K562 (cell line): ENCODE measurements at regions not wholly inside any gene's neighbourhood (a gene's known extent, or its start where the extent isn't known, plus 50 kb on each side); places are given as distances from the start of the nearest gene placed in this dataset.

Experiments
- ATAC-seq: fragments of 200-7000 bp; cut with Tn5 transposase; 3 replicates; pipeline ENCODE4 v1.9.1; 2020; ENCODE audit warnings: moderate library complexity
- BruUV-seq: library from RNA; stranded (reverse); fragments of 400-500 nt; replicated peaks from 2 replicates; lab custom pipeline; 2021; lab: Mats Ljungman, UMichigan
- CTCF ChIA-PET: fragments of 300-600 bp; formaldehyde crosslinking; extraction: SDS; loops from one replicate; lab custom pipeline; 2021; ENCODE audit warnings: low intra/inter-chr PET ratio; lab: Yijun Ruan, JAX
- POLR2A ChIA-PET: fragments of 300-600, 350-650 bp; sonication (Branson Sonifier 250); formaldehyde crosslinking; extraction: SDS; loops from one replicate; lab custom pipeline; 2021; ENCODE audit warnings: antibody characterized with exemption, inconsistent platforms; lab: Yijun Ruan, JAX
- DNase-seq, 4 experiments: peaks; one replicate each; pipeline versions ENCODE4 v3.0.0 to v3.0.0-alpha.2; 2011 to 2018; ENCODE audit warnings: low spot score in 3 of 4, mixed read lengths in 3 of 4; ENCODE audit errors: extremely low read depth in 1 of 4
- FAIRE-seq: peaks from 2 replicates; lab custom pipeline; 2011; peaks lifted over from hg19 to GRCh38; lab: Jason Lieb, UNC
- H2AFZ ChIP-seq: 2 replicates; pipeline ENCODE4 v1.6.0; 2011; ENCODE audit warnings: low read depth, low read length, control low read depth, inconsistent platforms
- H3K27ac ChIP-seq: fragments of 200-600 bp; 3 replicates; pipeline ENCODE4 v1.8.0; 2011; ENCODE audit warnings: low read depth, mild to moderate bottlenecking, control low read depth, inconsistent platforms, low read length, moderate library complexity, mixed read lengths; ENCODE audit errors: extremely low read depth
- H3K27me3 ChIP-seq, 2 experiments: fragments of 300-600 bp in 1 of 2; 2 replicates in 1 of 2; 3 replicates in 1 of 2; pipeline versions ENCODE4 v1.6.0 to v1.8.0; 2011; ENCODE audit warnings: inconsistent platforms in 2 of 2, low read length in 2 of 2, mild to moderate bottlenecking in 1 of 2, mixed read lengths in 1 of 2, moderate library complexity in 1 of 2; ENCODE audit not compliant: control insufficient read depth in 2 of 2, insufficient read depth in 2 of 2
- H3K36me3 ChIP-seq: fragments of 300-600 bp; 3 replicates; pipeline ENCODE4 v1.8.0; 2011; ENCODE audit warnings: mild to moderate bottlenecking, low read length, inconsistent platforms; ENCODE audit not compliant: control insufficient read depth, insufficient read depth
- H3K4me1 ChIP-seq, 2 experiments: fragments of 200-600 bp in 1 of 2; replicated peaks in 1 of 2; 2 replicates in 1 of 2; 3 replicates in 1 of 2; pipeline versions ENCODE4 v1.5.1 to v1.8.0; 2011; ENCODE audit warnings: inconsistent platforms in 2 of 2, low read length in 2 of 2, mild to moderate bottlenecking in 1 of 2, mixed read lengths in 1 of 2, moderate library complexity in 1 of 2; ENCODE audit not compliant: control insufficient read depth in 2 of 2, insufficient read depth in 2 of 2
- H3K4me2 ChIP-seq: 2 replicates; pipeline ENCODE4 v1.6.1; 2011; ENCODE audit warnings: low read length, control low read depth, inconsistent platforms, mixed read lengths; ENCODE audit not compliant: insufficient read depth
- H3K4me3 ChIP-seq: fragments of 200-600 bp; sonication (generic), shearing (Covaris generic); 2 replicates; pipeline ENCODE4 v1.5.1; 2016; ENCODE audit warnings: control low read depth, inconsistent platforms
- H3K79me2 ChIP-seq: fragments of 200-600 bp; 3 replicates; pipeline ENCODE4 v1.8.0; 2011; ENCODE audit warnings: low read length, inconsistent platforms; ENCODE audit not compliant: control insufficient read depth, insufficient read depth
- H3K9ac ChIP-seq, 2 experiments: 2 replicates each; pipeline versions ENCODE4 v1.6.0 to v1.6.1; 2011; ENCODE audit warnings: low read depth in 2 of 2, low read length in 2 of 2, control low read depth in 1 of 2, inconsistent platforms in 1 of 2, mild to moderate bottlenecking in 1 of 2, mixed read lengths in 1 of 2; ENCODE audit not compliant: insufficient read depth in 1 of 2
- H3K9me1 ChIP-seq: one replicate; pipeline ENCODE4 v1.6.0; 2011; ENCODE audit warnings: inconsistent platforms, mild to moderate bottlenecking, low read length, moderate library complexity; ENCODE audit not compliant: control insufficient read depth, insufficient read depth
- H3K9me3 ChIP-seq: replicated peaks from 2 replicates; pipeline ENCODE4 v1.5.1; 2011; ENCODE audit warnings: low read depth, low read length, inconsistent platforms; ENCODE audit not compliant: control insufficient read depth, insufficient read depth
- H4K20me1 ChIP-seq: replicated peaks from 2 replicates; pipeline ENCODE4 v1.6.1; 2011; ENCODE audit warnings: low read length, inconsistent platforms, mixed read lengths; ENCODE audit not compliant: control insufficient read depth, insufficient read depth
- ATF1 ChIP-seq, 2 experiments: fragments of 450-650 bp in 1 of 2; IDR thresholded peaks; 2 replicates each; pipeline ENCODE4 v1.6.1; 2016; ENCODE audit warnings: missing compliant biosample characterization in 1 of 2, missing genetic modification characterization in 1 of 2
- BMI1 ChIP-seq: fragments of 150-350 bp; IDR thresholded peaks from 2 replicates; pipeline ENCODE4 v1.6.1; 2014; ENCODE audit warnings: low read length
- MTA3 ChIP-seq: fragments of 450-650 bp; formaldehyde crosslinking; IDR thresholded peaks from 2 replicates; pipeline ENCODE4 v1.6.1; 2017; ENCODE audit warnings: mild to moderate bottlenecking, borderline replicate concordance
- NFXL1 ChIP-seq: fragments of 450-650 bp; formaldehyde crosslinking; IDR thresholded peaks from 2 replicates; pipeline ENCODE4 v1.4.0; 2021; ENCODE audit warnings: mild to moderate bottlenecking
- SAFB ChIP-seq: fragments of 200-400 bp; formaldehyde crosslinking; IDR thresholded peaks from 2 replicates; pipeline ENCODE4 v1.6.1; 2017; ENCODE audit warnings: low read depth, low read length, borderline replicate concordance
- TBL1XR1 ChIP-seq, 2 experiments: IDR thresholded peaks; 2 replicates each; pipeline ENCODE4 v1.6.1; 2012; ENCODE audit warnings: improper control_type of control experiment in 2 of 2, low read length in 2 of 2, mild to moderate bottlenecking in 1 of 2
- ZKSCAN8 ChIP-seq: fragments of 200-800 bp; sonication (Bioruptor generic); IDR thresholded peaks from 2 replicates; pipeline ENCODE4 v1.6.1; 2016; ENCODE audit warnings: missing genetic modification characterization, missing compliant biosample characterization
- ZNF197 ChIP-seq: fragments of 200-800 bp; sonication (Bioruptor generic); IDR thresholded peaks from 2 replicates; pipeline ENCODE4 v1.6.1; 2016; ENCODE audit warnings: low read depth, missing genetic modification characterization, missing compliant biosample characterization
- ZNF41 ChIP-seq: fragments of 250-450 bp; sonication (Bioruptor Pico); conservative IDR thresholded peaks from 2 replicates; pipeline ENCODE4 v1.4.0; 2020; ENCODE audit warnings: mild to moderate bottlenecking
- ZNF57 ChIP-seq: fragments of 450-650 bp; formaldehyde crosslinking; IDR thresholded peaks from 2 replicates; pipeline ENCODE4 v1.4.0; 2020; ENCODE audit warnings: mild to moderate bottlenecking, moderate library complexity
- WGBS: fragments of 100-300 bp; shearing (Covaris generic); methylation state at CpG from one replicate; pipeline ENCODE4 v1.1.6; 2016; ENCODE audit warnings: low coverage, mixed read lengths; ENCODE audit not compliant: insufficient coverage; ENCODE audit errors: missing lambda C conversion rate; 5-methylcytosine and 5-hydroxymethylcytosine counted together
- in situ Hi-C: fragments of 300-500 bp; cut with MboI; formaldehyde crosslinking; loops from 4 replicates; pipeline ENCODE4 v1.15.0; 2018; ENCODE audit warnings: inconsistent platforms, mixed read lengths
- intact Hi-C: fragments of 100-400 bp; cut with micrococcal nuclease; formaldehyde crosslinking; loops from 2 replicates; pipeline ENCODE4 v1.14.2; 2022
- TF ChIP-seq, protein P1 (sequence below): fragments of 250-450 bp; sonication (Bioruptor Pico); IDR thresholded peaks from 2 replicates; pipeline ENCODE4 v1.8.0; 2021; ENCODE audit warnings: moderate library complexity, mild to moderate bottlenecking, inconsistent platforms
- TF ChIP-seq, protein P2 (sequence below): fragments of 450-650 bp; IDR thresholded peaks from 2 replicates; pipeline ENCODE4 v1.6.1; 2016; ENCODE audit warnings: borderline replicate concordance
- TF ChIP-seq, protein P3 (sequence below): sonication (generic); formaldehyde crosslinking; IDR thresholded peaks from 2 replicates; pipeline ENCODE4 v1.8.0; 2022; ENCODE audit warnings: mild to moderate bottlenecking, missing genetic modification reagents, borderline replicate concordance
- TF ChIP-seq, protein P4 (sequence below): fragments of 450-650 bp; IDR thresholded peaks from 2 replicates; pipeline ENCODE4 v1.6.1; 2016; ENCODE audit warnings: antibody characterized with exemption

DNA sequence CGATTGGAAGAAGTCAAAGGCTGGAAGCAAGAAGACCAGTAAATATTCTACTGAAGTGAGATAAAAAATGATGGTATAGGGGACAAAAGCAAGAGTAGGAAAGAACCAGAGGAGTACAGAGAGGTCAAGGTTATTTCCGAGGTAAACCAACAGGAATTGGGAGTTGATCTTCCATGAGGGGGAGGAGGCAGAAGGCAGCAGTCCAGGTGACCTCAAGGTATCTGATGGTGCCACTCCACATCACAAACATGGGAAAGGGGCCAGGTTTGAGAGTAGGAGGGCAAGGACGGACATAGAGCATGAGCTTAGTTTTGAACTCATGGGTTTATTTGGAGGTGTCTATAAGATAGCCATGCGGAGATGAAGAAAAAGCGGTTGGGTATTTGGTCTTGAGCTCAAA, 79.4 kb upstream of the CDYL2 start (continued):
- TF ChIP-seq, protein P1, sequence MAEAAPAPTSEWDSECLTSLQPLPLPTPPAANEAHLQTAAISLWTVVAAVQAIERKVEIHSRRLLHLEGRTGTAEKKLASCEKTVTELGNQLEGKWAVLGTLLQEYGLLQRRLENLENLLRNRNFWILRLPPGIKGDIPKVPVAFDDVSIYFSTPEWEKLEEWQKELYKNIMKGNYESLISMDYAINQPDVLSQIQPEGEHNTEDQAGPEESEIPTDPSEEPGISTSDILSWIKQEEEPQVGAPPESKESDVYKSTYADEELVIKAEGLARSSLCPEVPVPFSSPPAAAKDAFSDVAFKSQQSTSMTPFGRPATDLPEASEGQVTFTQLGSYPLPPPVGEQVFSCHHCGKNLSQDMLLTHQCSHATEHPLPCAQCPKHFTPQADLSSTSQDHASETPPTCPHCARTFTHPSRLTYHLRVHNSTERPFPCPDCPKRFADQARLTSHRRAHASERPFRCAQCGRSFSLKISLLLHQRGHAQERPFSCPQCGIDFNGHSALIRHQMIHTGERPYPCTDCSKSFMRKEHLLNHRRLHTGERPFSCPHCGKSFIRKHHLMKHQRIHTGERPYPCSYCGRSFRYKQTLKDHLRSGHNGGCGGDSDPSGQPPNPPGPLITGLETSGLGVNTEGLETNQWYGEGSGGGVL (CRISPR knock-in tag), result no peak

DNA sequence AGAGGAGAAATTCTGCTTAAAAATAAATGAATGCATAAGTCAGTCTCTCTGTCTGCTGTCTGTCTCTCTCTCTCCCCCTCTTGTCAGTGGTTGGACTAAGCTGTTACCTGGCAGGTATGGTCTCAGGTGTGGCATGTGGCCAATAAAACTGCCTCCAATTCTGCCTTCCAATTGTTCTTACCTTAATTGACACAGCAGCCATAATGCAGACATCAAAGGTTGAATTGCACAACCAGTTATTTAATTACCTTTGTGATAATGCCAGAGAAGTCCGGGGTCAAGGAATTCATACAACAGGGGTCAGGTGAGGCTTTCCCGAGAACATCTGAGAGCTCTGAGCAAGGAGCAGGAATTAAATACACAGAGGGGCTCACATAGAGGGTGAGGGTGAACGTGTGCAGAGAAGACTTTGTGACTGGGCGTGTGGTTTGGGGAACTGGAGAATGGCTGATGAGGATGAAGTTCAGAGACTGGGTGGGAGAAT, 78.8 kb upstream of the CDYL2 start:
- BruUV-seq, result no TSS peak
- POLR2A ChIA-PET, result interaction anchor here (0.7 kb wide), 1 partner anchor 15 kb away, joined by 4 read pairs; no protein-coding TSS in a partner anchor
- FAIRE-seq, result no peak

More for the DNA sequence above, 78.8 kb upstream of the CDYL2 start:
- Histone ChIP-seq H3K27me3 (no peaks in the 10 kb centered on the region; a peak in 1 of 5 replicates), H4K20me1 (no peaks in the 10 kb centered on the region), H3K27ac (no peak overlapping the region), H3K9me1 (no peaks in the 10 kb centered on the region), H3K4me2 (no peak overlapping the region), H2AFZ (no peak overlapping the region), H3K9me3 (no peaks in the 10 kb centered on the region), H3K36me3 (no peaks in the 10 kb centered on the region), H3K9ac (no peak overlapping the region), H3K4me1 (no peaks in the 10 kb centered on the region), H3K79me2 (no peaks in the 10 kb centered on the region), H3K4me3 (no peak overlapping the region)
- CTCF ChIA-PET, result no interaction called here
- no peak for TF ChIP-seq ZNF197 (CRISPR knock-in tag)
- no peak for TF ChIP-seq NFXL1 (CRISPR knock-in tag)
- TF ChIP-seq MTA3, result no peak
- TF ChIP-seq ZKSCAN8, result no peak
- no peak for TF ChIP-seq BMI1
- TF ChIP-seq, protein P2, sequence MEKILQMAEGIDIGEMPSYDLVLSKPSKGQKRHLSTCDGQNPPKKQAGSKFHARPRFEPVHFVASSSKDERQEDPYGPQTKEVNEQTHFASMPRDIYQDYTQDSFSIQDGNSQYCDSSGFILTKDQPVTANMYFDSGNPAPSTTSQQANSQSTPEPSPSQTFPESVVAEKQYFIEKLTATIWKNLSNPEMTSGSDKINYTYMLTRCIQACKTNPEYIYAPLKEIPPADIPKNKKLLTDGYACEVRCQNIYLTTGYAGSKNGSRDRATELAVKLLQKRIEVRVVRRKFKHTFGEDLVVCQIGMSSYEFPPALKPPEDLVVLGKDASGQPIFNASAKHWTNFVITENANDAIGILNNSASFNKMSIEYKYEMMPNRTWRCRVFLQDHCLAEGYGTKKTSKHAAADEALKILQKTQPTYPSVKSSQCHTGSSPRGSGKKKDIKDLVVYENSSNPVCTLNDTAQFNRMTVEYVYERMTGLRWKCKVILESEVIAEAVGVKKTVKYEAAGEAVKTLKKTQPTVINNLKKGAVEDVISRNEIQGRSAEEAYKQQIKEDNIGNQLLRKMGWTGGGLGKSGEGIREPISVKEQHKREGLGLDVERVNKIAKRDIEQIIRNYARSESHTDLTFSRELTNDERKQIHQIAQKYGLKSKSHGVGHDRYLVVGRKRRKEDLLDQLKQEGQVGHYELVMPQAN, result no peak
- no peak for TF ChIP-seq ZNF57
- no peak for TF ChIP-seq ATF1 (CRISPR knock-in tag; IDR thresholded peaks at IDR 0.05)
- TF ChIP-seq ATF1 (tag; IDR thresholded peaks at IDR 0.05), result no peak
- TF ChIP-seq, protein P3, sequence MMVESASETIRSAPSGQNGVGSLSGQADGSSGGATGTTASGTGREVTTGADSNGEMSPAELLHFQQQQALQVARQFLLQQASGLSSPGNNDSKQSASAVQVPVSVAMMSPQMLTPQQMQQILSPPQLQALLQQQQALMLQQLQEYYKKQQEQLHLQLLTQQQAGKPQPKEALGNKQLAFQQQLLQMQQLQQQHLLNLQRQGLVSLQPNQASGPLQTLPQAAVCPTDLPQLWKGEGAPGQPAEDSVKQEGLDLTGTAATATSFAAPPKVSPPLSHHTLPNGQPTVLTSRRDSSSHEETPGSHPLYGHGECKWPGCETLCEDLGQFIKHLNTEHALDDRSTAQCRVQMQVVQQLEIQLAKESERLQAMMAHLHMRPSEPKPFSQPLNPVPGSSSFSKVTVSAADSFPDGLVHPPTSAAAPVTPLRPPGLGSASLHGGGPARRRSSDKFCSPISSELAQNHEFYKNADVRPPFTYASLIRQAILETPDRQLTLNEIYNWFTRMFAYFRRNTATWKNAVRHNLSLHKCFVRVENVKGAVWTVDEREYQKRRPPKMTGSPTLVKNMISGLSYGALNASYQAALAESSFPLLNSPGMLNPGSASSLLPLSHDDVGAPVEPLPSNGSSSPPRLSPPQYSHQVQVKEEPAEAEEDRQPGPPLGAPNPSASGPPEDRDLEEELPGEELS (CRISPR knock-in tag), result no peak
- TF ChIP-seq SAFB, result no peak
- TF ChIP-seq, protein P4, sequence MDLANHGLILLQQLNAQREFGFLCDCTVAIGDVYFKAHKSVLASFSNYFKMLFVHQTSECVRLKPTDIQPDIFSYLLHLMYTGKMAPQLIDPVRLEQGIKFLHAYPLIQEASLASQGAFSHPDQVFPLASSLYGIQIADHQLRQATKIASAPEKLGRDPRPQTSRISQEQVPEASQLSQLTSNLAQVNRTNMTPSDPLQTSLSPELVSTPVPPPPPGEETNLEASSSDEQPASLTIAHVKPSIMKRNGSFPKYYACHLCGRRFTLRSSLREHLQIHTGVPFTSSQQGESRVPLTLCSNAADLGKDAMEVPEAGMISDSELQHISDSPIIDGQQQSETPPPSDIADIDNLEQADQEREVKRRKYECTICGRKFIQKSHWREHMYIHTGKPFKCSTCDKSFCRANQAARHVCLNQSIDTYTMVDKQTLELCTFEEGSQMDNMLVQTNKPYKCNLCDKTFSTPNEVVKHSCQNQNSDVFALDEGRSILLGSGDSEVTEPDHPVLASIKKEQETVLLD, result no peak
- no peak for TF ChIP-seq ZNF41 (CRISPR knock-in tag)
- TF ChIP-seq TBL1XR1 (IDR thresholded peaks at IDR 0.05; ENCODE audit: low read length in 2 of 2), result no peak
- 3% methylated on average over 4 of the region's 4 CpGs for WGBS
- ATAC-seq, result no peak
- in situ Hi-C loops, result no loop called here
- no peak for DNase-seq
- intact Hi-C loops, result no loop called here
